Epithelial cell of esophagus (primary cell): ENCODE measurements at regions not wholly inside any gene's neighbourhood (a gene's known extent, or its start where the extent isn't known, plus 50 kb on each side); places are given as distances from the start of the nearest gene placed in this dataset.

ENCODE experiments used
- DNase-seq: peaks from one replicate; pipeline ENCODE4 v3.0.0; 2010; ENCODE audit warnings: low read depth
- H3K4me3 ChIP-seq: 2 replicates; pipeline ENCODE4 v1.5.1; 2011; ENCODE audit warnings: mild to moderate bottlenecking, low read length, control low read depth
- TF ChIP-seq, protein P1 (sequence below): IDR thresholded peaks from 2 replicates; pipeline ENCODE4 v1.5.1; 2011; ENCODE audit warnings: low read depth, mild to moderate bottlenecking, low read length, control low read depth, inconsistent platforms; ENCODE audit not compliant: insufficient read depth; ENCODE audit errors: missing control alignments

DNA sequence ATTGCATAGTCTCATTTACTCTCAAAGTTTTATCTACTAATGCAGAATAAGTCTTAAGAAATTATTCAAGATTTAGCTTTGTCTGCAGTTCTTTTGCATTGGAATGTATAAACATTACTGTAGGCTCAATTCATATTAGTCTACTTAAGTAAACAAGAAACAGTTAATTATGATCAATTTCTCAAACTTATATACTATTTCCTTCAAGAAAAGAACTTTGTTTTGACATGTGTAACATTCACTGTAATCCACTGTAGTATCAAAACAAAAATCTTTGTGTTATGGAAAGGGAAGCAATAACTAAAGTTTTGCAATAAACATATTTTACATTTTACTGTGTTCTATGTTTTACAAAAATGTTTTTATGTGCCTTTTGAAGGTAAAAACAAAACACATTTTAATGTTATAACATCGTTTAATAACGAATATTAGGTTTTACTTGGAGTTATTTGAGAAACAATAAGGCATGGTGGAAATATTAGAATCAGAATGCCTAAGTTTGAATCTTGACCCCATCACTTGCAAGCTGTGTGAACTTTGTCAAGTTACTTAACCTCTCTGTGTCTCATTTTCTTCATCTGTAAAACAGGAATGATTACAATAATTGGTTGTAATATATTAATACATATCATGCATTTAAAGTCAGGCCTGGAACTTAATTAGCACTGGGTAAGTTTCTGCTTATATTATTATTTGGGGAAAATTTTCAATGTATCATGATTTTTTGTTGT is 77.0 kb upstream of the DPH5 start:
- H3K4me3 ChIP-seq = no peak overlapping the region
- DNase-seq = no peak
- TF ChIP-seq, protein P1, sequence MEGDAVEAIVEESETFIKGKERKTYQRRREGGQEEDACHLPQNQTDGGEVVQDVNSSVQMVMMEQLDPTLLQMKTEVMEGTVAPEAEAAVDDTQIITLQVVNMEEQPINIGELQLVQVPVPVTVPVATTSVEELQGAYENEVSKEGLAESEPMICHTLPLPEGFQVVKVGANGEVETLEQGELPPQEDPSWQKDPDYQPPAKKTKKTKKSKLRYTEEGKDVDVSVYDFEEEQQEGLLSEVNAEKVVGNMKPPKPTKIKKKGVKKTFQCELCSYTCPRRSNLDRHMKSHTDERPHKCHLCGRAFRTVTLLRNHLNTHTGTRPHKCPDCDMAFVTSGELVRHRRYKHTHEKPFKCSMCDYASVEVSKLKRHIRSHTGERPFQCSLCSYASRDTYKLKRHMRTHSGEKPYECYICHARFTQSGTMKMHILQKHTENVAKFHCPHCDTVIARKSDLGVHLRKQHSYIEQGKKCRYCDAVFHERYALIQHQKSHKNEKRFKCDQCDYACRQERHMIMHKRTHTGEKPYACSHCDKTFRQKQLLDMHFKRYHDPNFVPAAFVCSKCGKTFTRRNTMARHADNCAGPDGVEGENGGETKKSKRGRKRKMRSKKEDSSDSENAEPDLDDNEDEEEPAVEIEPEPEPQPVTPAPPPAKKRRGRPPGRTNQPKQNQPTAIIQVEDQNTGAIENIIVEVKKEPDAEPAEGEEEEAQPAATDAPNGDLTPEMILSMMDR = no peak

DNA sequence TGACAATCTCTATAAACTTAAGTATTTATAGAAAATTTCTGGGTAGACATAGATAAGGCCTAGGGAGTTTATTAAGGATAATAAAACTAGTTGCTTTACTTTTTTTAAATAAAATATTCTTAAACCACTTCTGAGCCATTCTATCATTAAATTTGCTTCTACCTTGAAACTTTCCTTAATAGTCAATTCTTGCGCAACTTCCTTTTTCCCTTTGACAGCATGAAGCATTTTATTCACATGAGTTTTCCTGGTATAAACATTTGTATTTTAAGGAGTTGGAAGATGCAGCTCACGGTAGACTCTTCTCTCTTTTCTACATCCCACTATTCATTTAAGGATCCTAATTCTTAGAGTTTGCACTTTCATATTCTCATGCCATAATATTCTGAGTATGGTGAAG is 75.8 kb upstream of the DPH5 start:
- no peak overlapping the region for H3K4me3 ChIP-seq
- DNase-seq = peak; percentile 51
- TF ChIP-seq, protein P1 = no peak

DNA sequence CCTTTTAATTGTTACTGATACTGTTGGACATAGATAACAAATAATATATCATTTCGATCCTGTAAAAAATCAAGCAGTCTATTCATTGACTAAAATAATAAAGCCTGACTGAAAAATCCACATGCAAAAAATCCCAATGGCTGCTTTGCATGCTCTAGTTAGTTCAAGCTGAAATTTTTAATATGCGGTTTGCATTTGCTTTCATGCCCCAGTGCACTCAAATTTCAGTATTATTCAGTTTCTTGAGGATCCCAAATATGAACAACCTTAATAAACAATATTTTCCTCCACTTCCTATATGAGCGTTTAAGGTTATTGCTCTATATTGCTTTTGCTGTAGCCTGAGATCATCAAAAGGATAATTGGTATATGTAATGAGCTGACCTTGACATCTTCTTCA is 75.1 kb upstream of the DPH5 start:
- H3K4me3 ChIP-seq = no peak overlapping the region
- DNase-seq = no peak
- TF ChIP-seq, protein P1 = no peak

DNA sequence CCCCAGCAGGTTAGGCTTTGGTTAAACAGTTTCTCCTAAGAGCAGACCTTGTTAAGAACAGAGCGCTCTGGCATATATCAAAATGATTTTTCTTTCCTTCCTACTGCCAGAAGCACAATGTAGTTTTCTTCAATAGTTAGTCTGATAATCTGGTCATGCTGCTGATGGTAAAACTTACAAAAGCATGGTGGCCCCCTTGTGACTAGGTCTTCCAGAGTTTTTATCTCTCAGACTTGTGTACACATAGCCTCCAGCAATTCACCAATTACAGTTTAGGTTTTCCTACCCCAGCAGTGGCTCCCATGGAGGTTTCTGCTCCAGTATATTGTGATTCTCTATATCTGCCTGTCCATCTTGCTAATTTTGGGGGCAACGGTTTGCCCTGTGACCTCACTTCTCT is 73.3 kb upstream of the DPH5 start:
- no peak for DNase-seq
- TF ChIP-seq, protein P1 = no peak
- H3K4me3 ChIP-seq = no peak overlapping the region

DNA sequence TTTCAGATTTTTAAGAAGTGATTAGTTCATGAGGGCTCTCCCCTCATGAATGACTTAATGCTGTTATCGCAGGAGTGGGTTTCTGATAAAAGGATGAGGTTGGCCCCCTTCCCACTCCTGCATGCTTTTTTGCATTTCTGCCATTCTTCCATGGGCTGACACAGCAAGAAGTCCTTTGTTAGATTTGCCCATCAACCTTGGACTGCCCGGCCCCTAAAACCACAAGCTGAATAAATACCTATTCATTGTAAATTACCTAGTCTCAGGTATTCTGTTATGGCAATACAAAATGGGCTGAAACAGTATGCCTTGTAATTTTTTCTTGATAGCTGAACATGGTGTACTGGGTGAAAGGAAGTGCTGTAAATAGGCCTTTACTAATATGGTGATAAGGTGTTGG is 72.7 kb upstream of the DPH5 start:
- TF ChIP-seq, protein P1 = no peak
- no peak for DNase-seq
- H3K4me3 ChIP-seq = no peak overlapping the region

DNA sequence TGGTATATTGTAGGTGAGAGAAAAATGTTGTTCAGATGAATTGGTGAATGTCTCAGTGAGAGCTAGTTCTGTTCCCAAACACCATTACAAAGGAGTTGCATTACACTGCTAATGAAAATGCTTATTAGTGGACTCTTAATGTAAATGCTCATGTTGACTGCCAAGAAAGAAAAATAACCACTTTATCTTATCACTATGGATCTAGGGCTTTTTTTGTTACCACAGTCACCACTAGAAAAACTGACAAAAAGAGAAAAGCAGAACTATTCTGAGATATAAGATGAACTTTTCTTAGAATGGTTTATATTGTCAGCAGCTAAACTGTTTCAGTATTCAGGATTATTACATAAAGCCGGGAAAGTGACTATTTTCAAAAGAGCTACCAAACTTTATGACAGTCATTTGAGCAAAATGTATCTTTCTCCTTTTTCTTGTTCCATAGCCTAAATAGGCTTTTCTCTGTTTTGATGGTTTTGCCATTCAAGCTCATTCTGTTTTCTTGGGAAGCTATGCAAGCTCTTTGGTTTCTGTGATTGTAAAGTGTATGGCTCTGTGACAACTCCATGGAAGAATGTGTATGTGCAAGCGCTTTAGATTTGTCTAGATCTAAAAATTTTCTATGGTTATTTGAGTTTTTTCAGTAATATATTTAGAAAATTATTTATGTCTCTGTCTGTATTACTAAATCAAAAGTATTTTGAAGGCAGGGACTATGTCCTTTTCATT is 64.2 kb upstream of the DPH5 start:
- DNase-seq = no peak
- no peak overlapping the region for H3K4me3 ChIP-seq
- TF ChIP-seq, protein P1 = no peak
